HCT116 (cell line): ENCODE measurements at regions not wholly inside any gene's neighbourhood (a gene's known extent, or its start where the extent isn't known, plus 50 kb on each side); places are given as distances from the start of the nearest gene placed in this dataset.

ENCODE experiments used
- EGR1 ChIP-seq: IDR thresholded peaks from 2 replicates; pipeline ENCODE4 v1.6.1; 2012; ENCODE audit warnings: low read depth
- EZH2 ChIP-seq: fragments of 200-600 bp; sonication (generic); IDR thresholded peaks from 2 replicates; pipeline ENCODE4 v1.6.1; 2017; ENCODE audit warnings: antibody characterized with exemption, mixed run types
- EZH2phosphoT487 ChIP-seq: fragments of 200-600 bp; IDR thresholded peaks from 2 replicates; pipeline ENCODE4 v1.6.1; 2018; ENCODE audit warnings: antibody characterized with exemption, borderline replicate concordance
- FOSL1 ChIP-seq: IDR thresholded peaks from 2 replicates; pipeline ENCODE4 v1.6.1; 2012; ENCODE audit warnings: low read depth
- JUND ChIP-seq: IDR thresholded peaks from 2 replicates; pipeline ENCODE4 v1.6.1; 2012
- POLR2A ChIP-seq: IDR thresholded peaks from 2 replicates; pipeline ENCODE4 v1.7.0; 2011; ENCODE audit warnings: borderline replicate concordance; ENCODE audit not compliant: insufficient read depth, insufficient read length; ENCODE audit errors: extremely low read depth
- POLR2AphosphoS5 ChIP-seq: IDR thresholded peaks from 2 replicates; pipeline ENCODE4 v1.6.1; 2011; ENCODE audit warnings: mild to moderate bottlenecking, low read depth, low read length, moderate library complexity
- RAD21 ChIP-seq: IDR thresholded peaks from 2 replicates; pipeline ENCODE4 v1.6.1; 2012; ENCODE audit warnings: low read depth, mild to moderate bottlenecking
- SP1 ChIP-seq: IDR thresholded peaks from 2 replicates; pipeline ENCODE4 v1.6.1; 2012; ENCODE audit warnings: low read depth
- YY1 ChIP-seq: IDR thresholded peaks from 2 replicates; pipeline ENCODE4 v1.6.1; 2011; ENCODE audit warnings: low read length, low read depth, moderate library complexity, mild to moderate bottlenecking; ENCODE audit not compliant: insufficient replicate concordance; ENCODE audit errors: extremely low read depth
- ZNF274 ChIP-seq: fragments of 200-500 bp; sonication (Bioruptor generic); IDR thresholded peaks from 2 replicates; pipeline ENCODE4 v1.6.1; 2014; ENCODE audit warnings: mild to moderate bottlenecking, low read depth, low read length, inconsistent platforms
- TF ChIP-seq, protein P1 (sequence below), 3 experiments: fragments of 200-600 bp in 1 of 3; sonication (generic) in 1 of 3; IDR thresholded peaks in 2 of 3; conservative IDR thresholded peaks in 1 of 3; 2 replicates each; pipeline ENCODE4 v1.5.1; 2012 to 2017; ENCODE audit warnings: low read depth in 2 of 3, low read length in 2 of 3, antibody characterized with exemption in 1 of 3, borderline replicate concordance in 1 of 3, control low read depth in 1 of 3, mild to moderate bottlenecking in 1 of 3, mixed read lengths in 1 of 3, mixed run types in 1 of 3, moderate library complexity in 1 of 3; ENCODE audit not compliant: insufficient read depth in 1 of 3
- TF ChIP-seq, protein P2 (sequence below): IDR thresholded peaks from 2 replicates; pipeline ENCODE4 v1.6.1; 2012

DNA sequence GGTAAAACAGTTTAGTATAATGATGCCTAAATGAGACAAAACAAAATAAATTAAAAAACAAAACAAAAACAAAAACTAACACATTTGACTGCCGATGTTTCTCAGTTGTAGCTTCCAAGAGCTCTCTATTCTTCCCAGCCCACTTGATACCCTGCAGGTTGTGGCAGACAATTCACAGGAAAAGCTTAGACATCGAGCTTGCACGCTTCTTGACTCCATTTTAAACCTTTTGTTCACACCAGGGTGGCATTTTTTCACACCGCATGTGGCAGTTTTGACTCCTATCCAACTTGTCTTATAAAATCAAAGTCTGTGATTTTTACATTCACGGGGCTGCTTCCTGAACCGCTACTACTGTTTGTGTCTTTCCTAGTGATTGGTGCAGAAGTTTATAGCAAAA, 575.9 kb downstream of the USP25 start:
- TF ChIP-seq, protein P1, sequence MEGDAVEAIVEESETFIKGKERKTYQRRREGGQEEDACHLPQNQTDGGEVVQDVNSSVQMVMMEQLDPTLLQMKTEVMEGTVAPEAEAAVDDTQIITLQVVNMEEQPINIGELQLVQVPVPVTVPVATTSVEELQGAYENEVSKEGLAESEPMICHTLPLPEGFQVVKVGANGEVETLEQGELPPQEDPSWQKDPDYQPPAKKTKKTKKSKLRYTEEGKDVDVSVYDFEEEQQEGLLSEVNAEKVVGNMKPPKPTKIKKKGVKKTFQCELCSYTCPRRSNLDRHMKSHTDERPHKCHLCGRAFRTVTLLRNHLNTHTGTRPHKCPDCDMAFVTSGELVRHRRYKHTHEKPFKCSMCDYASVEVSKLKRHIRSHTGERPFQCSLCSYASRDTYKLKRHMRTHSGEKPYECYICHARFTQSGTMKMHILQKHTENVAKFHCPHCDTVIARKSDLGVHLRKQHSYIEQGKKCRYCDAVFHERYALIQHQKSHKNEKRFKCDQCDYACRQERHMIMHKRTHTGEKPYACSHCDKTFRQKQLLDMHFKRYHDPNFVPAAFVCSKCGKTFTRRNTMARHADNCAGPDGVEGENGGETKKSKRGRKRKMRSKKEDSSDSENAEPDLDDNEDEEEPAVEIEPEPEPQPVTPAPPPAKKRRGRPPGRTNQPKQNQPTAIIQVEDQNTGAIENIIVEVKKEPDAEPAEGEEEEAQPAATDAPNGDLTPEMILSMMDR (IDR thresholded peaks at IDR 0.05 in 2 of 3, conservative IDR thresholded peaks at IDR 0.05 in 1 of 3; ENCODE audit: borderline replicate concordance in 1 of 3, insufficient read depth in 1 of 3, low read depth in 2 of 3, low read length in 2 of 3): no peak
- TF ChIP-seq RAD21 (no peak), POLR2A (no peak), JUND (no peak), FOSL1 (no peak), ZNF274 (no peak), POLR2AphosphoS5 (no peak), EZH2phosphoT487 (no peak), YY1 (no peak), SP1 (no peak), EGR1 (no peak), EZH2 (no peak)
- TF ChIP-seq, protein P2, sequence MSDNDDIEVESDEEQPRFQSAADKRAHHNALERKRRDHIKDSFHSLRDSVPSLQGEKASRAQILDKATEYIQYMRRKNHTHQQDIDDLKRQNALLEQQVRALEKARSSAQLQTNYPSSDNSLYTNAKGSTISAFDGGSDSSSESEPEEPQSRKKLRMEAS: no peak
